ENCODE measurements at regions not wholly inside any gene's neighbourhood (a gene's known extent, or its start where the extent isn't known, plus 50 kb on each side); places are given as distances from the start of the nearest gene placed in this dataset.

DNA sequence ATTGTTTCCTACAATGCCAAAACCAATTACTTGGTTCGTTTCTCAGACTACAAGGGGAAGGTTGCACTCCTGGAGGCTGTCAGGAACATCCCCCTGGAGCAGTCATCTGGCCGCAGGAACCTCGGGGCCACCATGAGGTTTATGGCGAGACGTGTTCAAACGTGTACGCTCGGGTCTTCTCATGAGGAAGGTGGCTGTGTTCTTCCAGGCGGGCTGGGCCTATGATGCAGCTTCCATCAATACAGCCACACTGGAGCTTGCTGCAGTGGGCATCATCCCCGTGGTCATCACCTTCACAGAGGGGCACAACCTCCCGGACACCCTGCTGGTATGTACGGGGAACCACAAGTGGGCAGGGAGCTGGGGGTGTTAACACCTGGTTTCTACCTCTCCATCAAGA is 94.5 kb upstream of the COL6A5 start:
- Histone ChIP-seq H3K27ac (no peak overlapping the region), H3K4me2 (no peak overlapping the region), H3K4me1 (no peaks in the 10 kb centered on the region), H3K9me3 (no peaks in the 10 kb centered on the region), H3K4me3 (no peak overlapping the region)
- TF ChIP-seq, protein P1, sequence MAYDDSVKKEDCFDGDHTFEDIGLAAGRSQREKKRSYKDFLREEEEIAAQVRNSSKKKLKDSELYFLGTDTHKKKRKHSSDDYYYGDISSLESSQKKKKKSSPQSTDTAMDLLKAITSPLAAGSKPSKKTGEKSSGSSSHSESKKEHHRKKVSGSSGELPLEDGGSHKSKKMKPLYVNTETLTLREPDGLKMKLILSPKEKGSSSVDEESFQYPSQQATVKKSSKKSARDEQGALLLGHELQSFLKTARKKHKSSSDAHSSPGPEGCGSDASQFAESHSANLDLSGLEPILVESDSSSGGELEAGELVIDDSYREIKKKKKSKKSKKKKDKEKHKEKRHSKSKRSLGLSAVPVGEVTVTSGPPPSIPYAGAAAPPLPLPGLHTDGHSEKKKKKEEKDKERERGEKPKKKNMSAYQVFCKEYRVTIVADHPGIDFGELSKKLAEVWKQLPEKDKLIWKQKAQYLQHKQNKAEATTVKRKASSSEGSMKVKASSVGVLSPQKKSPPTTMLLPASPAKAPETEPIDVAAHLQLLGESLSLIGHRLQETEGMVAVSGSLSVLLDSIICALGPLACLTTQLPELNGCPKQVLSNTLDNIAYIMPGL (CRISPR knock-in tag; IDR thresholded peaks at IDR 0.05; ENCODE audit: borderline replicate concordance): no peak
- TF ChIP-seq HOXB13 (CRISPR knock-in tag; IDR thresholded peaks at IDR 0.05; ENCODE audit: low read depth) (no peak), NFE2L2 (conservative IDR thresholded peaks at IDR 0.05; ENCODE audit: low read length) (no peak), NPAS2 (CRISPR knock-in tag; IDR thresholded peaks at IDR 0.05; ENCODE audit: borderline replicate concordance) (no peak), CBX8 (IDR thresholded peaks at IDR 0.05) (no peak), JUNB (IDR thresholded peaks at IDR 0.05) (no peak), CHD4 (IDR thresholded peaks at IDR 0.05; ENCODE audit: borderline replicate concordance) (no peak), EP300 (IDR thresholded peaks at IDR 0.05) (no peak), BHLHE40 (IDR thresholded peaks at IDR 0.05; ENCODE audit: low read depth, low read length) (no peak), GATA3 (IDR thresholded peaks at IDR 0.05; ENCODE audit: borderline replicate concordance) (no peak), ZNF302 (CRISPR knock-in tag; IDR thresholded peaks at IDR 0.05) (no peak), FOXS1 (CRISPR knock-in tag; IDR thresholded peaks at IDR 0.05) (no peak), RARB (CRISPR knock-in tag; IDR thresholded peaks at IDR 0.05) (no peak), MAFK (IDR thresholded peaks at IDR 0.05; ENCODE audit: partially characterized antibody) (no peak), ZFP36 (IDR thresholded peaks at IDR 0.05; ENCODE audit: borderline replicate concordance, partially characterized antibody) (no peak), MAZ (IDR thresholded peaks at IDR 0.05; ENCODE audit: borderline replicate concordance, low read depth, low read length) (no peak), RFX5 (IDR thresholded peaks at IDR 0.05) (no peak), POLR2AphosphoS2 (conservative IDR thresholded peaks at IDR 0.05; ENCODE audit: low read length) (no peak)
- TF ChIP-seq, protein P2, sequence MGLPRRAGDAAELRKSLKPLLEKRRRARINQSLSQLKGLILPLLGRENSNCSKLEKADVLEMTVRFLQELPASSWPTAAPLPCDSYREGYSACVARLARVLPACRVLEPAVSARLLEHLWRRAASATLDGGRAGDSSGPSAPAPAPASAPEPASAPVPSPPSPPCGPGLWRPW (IDR thresholded peaks at IDR 0.05): no peak
- TF ChIP-seq, protein P3, sequence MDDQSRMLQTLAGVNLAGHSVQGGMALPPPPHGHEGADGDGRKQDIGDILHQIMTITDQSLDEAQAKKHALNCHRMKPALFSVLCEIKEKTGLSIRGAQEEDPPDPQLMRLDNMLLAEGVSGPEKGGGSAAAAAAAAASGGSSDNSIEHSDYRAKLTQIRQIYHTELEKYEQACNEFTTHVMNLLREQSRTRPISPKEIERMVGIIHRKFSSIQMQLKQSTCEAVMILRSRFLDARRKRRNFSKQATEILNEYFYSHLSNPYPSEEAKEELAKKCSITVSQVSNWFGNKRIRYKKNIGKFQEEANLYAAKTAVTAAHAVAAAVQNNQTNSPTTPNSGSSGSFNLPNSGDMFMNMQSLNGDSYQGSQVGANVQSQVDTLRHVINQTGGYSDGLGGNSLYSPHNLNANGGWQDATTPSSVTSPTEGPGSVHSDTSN (IDR thresholded peaks at IDR 0.05): no peak
- no peak for FAIRE-seq
- no peak for DNase-seq (ENCODE audit: low read depth in 1 of 2, low spot score in 1 of 2)
- no peak for ATAC-seq
- CTCF ChIA-PET: no interaction called here
- POLR2A ChIA-PET: no interaction called here
- 37% methylated on average over 12 of the region's 12 CpGs for WGBS (ENCODE audit: missing lambda C conversion rate)

DNA sequence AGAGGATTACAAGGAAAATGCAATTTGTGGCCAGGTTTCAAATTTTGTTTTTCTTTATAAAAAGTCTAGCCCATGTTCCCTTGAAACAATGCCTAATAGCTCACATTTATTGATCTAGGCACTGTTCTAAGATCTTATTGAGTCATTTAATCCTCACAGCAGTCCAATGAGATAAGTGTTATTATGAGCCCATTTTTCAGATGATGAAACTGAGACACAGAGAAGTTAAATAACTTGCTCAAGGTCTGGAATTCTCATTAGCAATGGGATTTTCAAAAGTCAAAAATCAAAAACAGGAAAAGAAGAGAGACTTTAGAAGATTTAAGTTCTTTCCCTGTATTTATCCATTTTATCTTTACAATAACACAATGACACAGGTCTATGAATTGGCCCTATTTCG is 90.0 kb upstream of the COL6A5 start:
- WGBS (ENCODE audit: missing lambda C conversion rate): 0% methylated on average over 1 of the region's 1 CpG
- POLR2A ChIA-PET: no interaction called here
- no peak for FAIRE-seq

More for the DNA sequence above, 90.0 kb upstream of the COL6A5 start:
- CTCF ChIA-PET: no interaction called here
- TF ChIP-seq HDAC2 (IDR thresholded peaks at IDR 0.05) (no peak), JUNB (IDR thresholded peaks at IDR 0.05) (no peak), FOXS1 (CRISPR knock-in tag; IDR thresholded peaks at IDR 0.05) (no peak), BHLHE40 (IDR thresholded peaks at IDR 0.05; ENCODE audit: low read depth, low read length) (no peak), GATA3 (IDR thresholded peaks at IDR 0.05; ENCODE audit: borderline replicate concordance) (no peak), RNF2 (IDR thresholded peaks at IDR 0.05; ENCODE audit: borderline replicate concordance, low read depth) (no peak), NR3C1 (IDR thresholded peaks at IDR 0.05) (no peak), HOXB13 (CRISPR knock-in tag; IDR thresholded peaks at IDR 0.05; ENCODE audit: low read depth) (no peak), RAD21 (conservative IDR thresholded peaks at IDR 0.05 in 1 of 2, IDR thresholded peaks at IDR 0.05 in 1 of 2) (no peak), EP300 (IDR thresholded peaks at IDR 0.05) (no peak), EHMT2 (IDR thresholded peaks at IDR 0.05; ENCODE audit: low read depth) (no peak)
- TF ChIP-seq, protein P2 (IDR thresholded peaks at IDR 0.05): no peak
- no peak overlapping the region for H3K4me2 ChIP-seq
- DNase-seq (ENCODE audit: low read depth in 1 of 2, low spot score in 1 of 2) (no peak), ATAC-seq (no peak)
- H3K4me3 ChIP-seq: no peak overlapping the region
- H3K9me3 ChIP-seq: no peaks in the 10 kb centered on the region
- no peak overlapping the region for H3K27ac ChIP-seq
- H3K4me1 ChIP-seq: no peaks in the 10 kb centered on the region
